Hepatocyte (in vitro differentiated cells): ENCODE measurements at regions not wholly inside any gene's neighbourhood (a gene's known extent, or its start where the extent isn't known, plus 50 kb on each side); places are given as distances from the start of the nearest gene placed in this dataset.

Experiments used
- DNase-seq: peaks from one replicate; pipeline ENCODE4 v3.0.0-alpha.2; 2016; ENCODE audit warnings: low spot score
- H2AFZ ChIP-seq: fragments of 200-600 bp; sonication (generic); 2 replicates; pipeline ENCODE4 v1.6.0; 2016; ENCODE audit warnings: antibody characterized with exemption, mild to moderate bottlenecking
- H3K27ac ChIP-seq: fragments of 200-600 bp; sonication (generic); 2 replicates; pipeline ENCODE4 v1.5.1; 2016; ENCODE audit warnings: mild to moderate bottlenecking
- H3K27me3 ChIP-seq: fragments of 200-600 bp; sonication (generic); 2 replicates; pipeline ENCODE4 v1.6.1; 2016
- H3K36me3 ChIP-seq: fragments of 200-600 bp; sonication (generic); replicated peaks from 2 replicates; pipeline ENCODE4 v1.5.1; 2016; ENCODE audit warnings: low read depth; ENCODE audit not compliant: insufficient read depth
- H3K4me1 ChIP-seq: fragments of 200-600 bp; sonication (generic); 2 replicates; pipeline ENCODE4 v1.5.1; 2016; ENCODE audit warnings: mild to moderate bottlenecking, moderate library complexity; ENCODE audit not compliant: insufficient read depth
- H3K4me2 ChIP-seq: fragments of 200-600 bp; sonication (generic); 2 replicates; pipeline ENCODE4 v1.6.0; 2016
- H3K4me3 ChIP-seq: fragments of 200-600 bp; sonication (generic); 2 replicates; pipeline ENCODE4 v1.5.1; 2016; ENCODE audit warnings: mild to moderate bottlenecking
- H3K79me2 ChIP-seq: fragments of 200-600 bp; sonication (generic); 2 replicates; pipeline ENCODE4 v1.6.0; 2017; ENCODE audit warnings: mild to moderate bottlenecking
- H3K9me2 ChIP-seq: fragments of 200-600 bp; sonication (generic); replicated peaks from 2 replicates; pipeline ENCODE4 v1.6.0; 2017; ENCODE audit warnings: mild to moderate bottlenecking; ENCODE audit not compliant: insufficient read depth
- H3K9me3 ChIP-seq: fragments of 200-600 bp; sonication (generic); 2 replicates; pipeline ENCODE4 v1.5.1; 2016; ENCODE audit warnings: low read depth, mild to moderate bottlenecking
- H4K20me1 ChIP-seq: fragments of 200-600 bp; sonication (generic); 2 replicates; pipeline ENCODE4 v1.6.0; 2016; ENCODE audit warnings: mild to moderate bottlenecking; ENCODE audit not compliant: insufficient read depth, poor library complexity, severe bottlenecking
- EZH2 ChIP-seq: fragments of 200-600 bp; sonication (generic); IDR thresholded peaks from 2 replicates; pipeline ENCODE4 v1.6.1; 2016; ENCODE audit warnings: antibody characterized with exemption, mild to moderate bottlenecking, borderline replicate concordance
- EZH2phosphoT487 ChIP-seq: fragments of 200-600 bp; sonication (generic); IDR thresholded peaks from one replicate; pipeline ENCODE4 v1.6.1; 2018; ENCODE audit warnings: antibody characterized with exemption, mild to moderate bottlenecking, low read depth, moderate library complexity; ENCODE audit not compliant: unreplicated experiment, severe bottlenecking
- WGBS: methylation state at CpG from one replicate; pipeline ENCODE4 v1.1.6; 2016; ENCODE audit warnings: low lambda C conversion rate; ENCODE audit errors: missing lambda C conversion rate; 5-methylcytosine and 5-hydroxymethylcytosine counted together
- TF ChIP-seq, protein P1 (sequence below): fragments of 200-600 bp; sonication (generic); IDR thresholded peaks from 2 replicates; pipeline ENCODE4 v1.5.1; 2016; ENCODE audit warnings: antibody characterized with exemption, mild to moderate bottlenecking; ENCODE audit not compliant: poor library complexity

DNA sequence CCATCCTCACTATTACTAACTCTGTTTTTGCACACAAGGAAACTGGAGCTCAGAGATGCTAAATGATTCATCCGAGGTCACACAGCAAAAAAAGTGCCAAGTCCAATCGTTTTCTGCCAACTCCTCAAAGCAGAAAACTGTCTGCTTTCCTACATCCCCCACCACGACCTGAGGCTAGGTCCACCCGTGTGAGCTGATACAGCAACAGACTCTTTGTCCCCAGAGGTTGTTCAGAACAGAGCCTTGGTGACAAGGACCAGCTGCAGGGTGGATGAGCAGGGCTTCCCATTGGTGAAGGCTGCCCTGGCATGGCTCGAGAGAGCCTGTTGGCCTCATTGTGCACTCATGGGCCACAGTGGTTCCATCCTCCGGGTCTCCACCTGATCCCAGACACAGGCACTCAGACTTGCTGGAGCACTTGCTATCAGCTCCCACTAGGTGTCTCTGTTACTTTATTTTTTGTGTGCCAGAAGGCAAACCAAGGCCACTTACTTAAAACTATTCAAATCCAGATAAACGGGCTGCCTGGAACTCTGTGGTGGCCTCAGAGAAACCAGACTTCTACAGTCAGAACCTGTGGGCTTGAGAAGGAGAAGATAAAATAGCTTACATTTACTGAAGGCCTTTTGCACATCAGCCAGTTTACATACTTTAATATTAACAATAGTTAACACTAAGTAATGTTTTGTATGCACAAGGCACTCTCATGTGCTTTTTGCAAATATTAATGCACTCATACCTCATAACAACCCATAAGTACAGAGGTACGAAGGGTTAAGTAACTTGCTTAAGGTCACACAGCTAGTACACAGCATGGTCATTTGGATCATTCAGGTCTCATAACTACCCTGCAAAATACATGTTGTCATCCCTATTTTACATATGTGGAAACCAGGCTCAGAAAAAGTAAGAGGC, 62.9 kb upstream of the CTIF start:
- Histone ChIP-seq H3K9me2 (no peaks in the 10 kb centered on the region), H4K20me1 (no peaks in the 10 kb centered on the region), H3K4me2 (no peak overlapping the region), H3K27me3 (no peaks in the 10 kb centered on the region), H3K27ac (no peak overlapping the region), H3K9me3 (no peaks in the 10 kb centered on the region), H3K4me3 (no peak overlapping the region), H2AFZ (no peak overlapping the region), H3K79me2 (no peaks in the 10 kb centered on the region), H3K4me1 (peaks cover 5% of the 10 kb centered on the region), H3K36me3 (no peaks in the 10 kb centered on the region)
- peak; percentile 82 for DNase-seq
- TF ChIP-seq EZH2phosphoT487: no peak
- TF ChIP-seq, protein P1, sequence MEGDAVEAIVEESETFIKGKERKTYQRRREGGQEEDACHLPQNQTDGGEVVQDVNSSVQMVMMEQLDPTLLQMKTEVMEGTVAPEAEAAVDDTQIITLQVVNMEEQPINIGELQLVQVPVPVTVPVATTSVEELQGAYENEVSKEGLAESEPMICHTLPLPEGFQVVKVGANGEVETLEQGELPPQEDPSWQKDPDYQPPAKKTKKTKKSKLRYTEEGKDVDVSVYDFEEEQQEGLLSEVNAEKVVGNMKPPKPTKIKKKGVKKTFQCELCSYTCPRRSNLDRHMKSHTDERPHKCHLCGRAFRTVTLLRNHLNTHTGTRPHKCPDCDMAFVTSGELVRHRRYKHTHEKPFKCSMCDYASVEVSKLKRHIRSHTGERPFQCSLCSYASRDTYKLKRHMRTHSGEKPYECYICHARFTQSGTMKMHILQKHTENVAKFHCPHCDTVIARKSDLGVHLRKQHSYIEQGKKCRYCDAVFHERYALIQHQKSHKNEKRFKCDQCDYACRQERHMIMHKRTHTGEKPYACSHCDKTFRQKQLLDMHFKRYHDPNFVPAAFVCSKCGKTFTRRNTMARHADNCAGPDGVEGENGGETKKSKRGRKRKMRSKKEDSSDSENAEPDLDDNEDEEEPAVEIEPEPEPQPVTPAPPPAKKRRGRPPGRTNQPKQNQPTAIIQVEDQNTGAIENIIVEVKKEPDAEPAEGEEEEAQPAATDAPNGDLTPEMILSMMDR: peak; percentile 93
- TF ChIP-seq EZH2: no peak
- WGBS: 42% methylated on average over 8 of the region's 8 CpGs

DNA sequence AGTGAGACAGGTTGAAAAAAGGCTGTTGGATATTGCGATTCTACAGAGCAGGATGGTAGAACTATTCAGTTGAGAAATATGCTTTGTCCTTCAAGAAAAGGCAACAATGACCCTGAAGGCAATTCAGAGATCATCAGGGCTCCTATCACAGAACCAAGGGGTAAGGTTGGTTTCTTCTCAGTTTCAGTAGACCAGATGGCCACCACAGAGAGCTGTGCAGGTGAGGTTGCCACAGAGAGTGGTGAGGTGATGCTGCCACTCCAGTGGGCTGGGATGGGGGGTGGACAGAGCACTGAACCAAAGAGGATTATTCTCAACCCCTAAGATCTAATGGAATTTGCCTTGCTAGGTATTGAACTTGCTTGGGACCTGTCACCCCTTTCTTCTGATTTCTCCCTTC, 64.6 kb upstream of the ZBTB7C start:
- DNase-seq: no peak
- H3K9me3 ChIP-seq: no peaks in the 10 kb centered on the region
- no peaks in the 10 kb centered on the region for H3K36me3 ChIP-seq
- TF ChIP-seq EZH2phosphoT487 (no peak), EZH2 (no peak)
- TF ChIP-seq, protein P1: no peak
- no peaks in the 10 kb centered on the region for H3K79me2 ChIP-seq
- H3K4me2 ChIP-seq: no peak overlapping the region
- no peak overlapping the region for H3K27ac ChIP-seq
- WGBS: 92% methylated on average over 1 of the region's 1 CpG
- H3K4me3 ChIP-seq: no peak overlapping the region
- H3K27me3 ChIP-seq: no peaks in the 10 kb centered on the region
- H2AFZ ChIP-seq: no peak overlapping the region
- no peaks in the 10 kb centered on the region for H4K20me1 ChIP-seq
- no peaks in the 10 kb centered on the region for H3K9me2 ChIP-seq
- H3K4me1 ChIP-seq: peaks cover 5% of the 10 kb centered on the region

DNA sequence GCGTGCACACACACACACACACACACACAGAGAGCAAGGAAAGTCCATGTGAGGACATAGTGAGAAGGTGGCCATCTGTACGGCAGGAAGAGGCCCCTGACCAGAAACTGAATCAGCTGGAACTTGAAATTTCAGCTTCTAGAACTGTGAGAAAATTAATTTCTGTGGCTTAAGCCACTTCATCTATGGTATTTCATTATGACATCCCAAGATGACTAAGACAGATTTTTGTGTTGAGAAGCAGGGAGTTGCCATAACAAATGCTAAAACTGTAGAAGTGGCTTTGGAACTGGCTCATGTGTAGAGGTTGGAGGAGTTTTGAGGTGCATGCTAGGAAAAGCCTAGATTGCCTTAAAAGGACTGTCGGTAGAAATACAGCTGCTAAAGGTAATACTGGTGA, 63.4 kb upstream of the ZBTB7C start:
- no peaks in the 10 kb centered on the region for H3K36me3 ChIP-seq
- no peaks in the 10 kb centered on the region for H3K9me2 ChIP-seq
- peaks cover 5% of the 10 kb centered on the region for H3K4me1 ChIP-seq
- TF ChIP-seq EZH2phosphoT487 (no peak), EZH2 (no peak)
- TF ChIP-seq, protein P1: no peak
- no peaks in the 10 kb centered on the region for H4K20me1 ChIP-seq
- H3K79me2 ChIP-seq: no peaks in the 10 kb centered on the region
- H3K27me3 ChIP-seq: no peaks in the 10 kb centered on the region
- WGBS: 54% methylated on average over 3 of the region's 3 CpGs
- H2AFZ ChIP-seq: no peak overlapping the region
- H3K4me2 ChIP-seq: no peak overlapping the region
- no peak for DNase-seq
- no peak overlapping the region for H3K27ac ChIP-seq
- no peak overlapping the region for H3K4me3 ChIP-seq
- no peaks in the 10 kb centered on the region for H3K9me3 ChIP-seq
